Right renal cortex interstitium (tissue), 3 donors: ENCODE measurements at regions not wholly inside any gene's neighbourhood (a gene's known extent, or its start where the extent isn't known, plus 50 kb on each side); places are given as distances from the start of the nearest gene placed in this dataset.
"Not testable (repeated sequence)": the region's sequence is repeated elsewhere in the genome, so short reads cannot be mapped to it uniquely, and the experiment has no call there.

ENCODE experiments used
- DNase-seq, 3 donors: peaks; one replicate each; pipeline ENCODE4 v3.0.0-alpha.2; 2013; ENCODE audit warnings: low read depth in 3 of 3, low spot score in 2 of 3

DNA sequence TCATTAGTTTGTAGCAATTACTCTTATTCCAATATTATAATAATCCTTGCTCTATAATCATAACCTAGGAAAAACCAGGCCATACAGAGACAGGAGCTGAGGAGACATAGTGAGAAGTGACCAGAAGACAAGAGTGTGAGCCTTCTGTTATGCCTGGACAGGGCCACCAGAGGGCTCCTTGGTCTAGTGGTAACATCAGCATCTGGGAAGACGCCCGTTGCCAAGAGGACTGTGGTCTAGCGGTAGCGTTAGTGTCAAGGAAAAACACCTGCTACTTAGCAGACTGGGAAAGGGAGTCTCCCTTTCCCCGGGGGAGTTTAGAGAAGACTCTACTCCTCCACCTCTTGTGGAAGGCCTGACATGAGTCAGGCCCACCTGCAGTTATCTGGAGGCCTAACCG, 97.0 kb downstream of the F11 start:
- not testable (repeated sequence) for DNase-seq

DNA sequence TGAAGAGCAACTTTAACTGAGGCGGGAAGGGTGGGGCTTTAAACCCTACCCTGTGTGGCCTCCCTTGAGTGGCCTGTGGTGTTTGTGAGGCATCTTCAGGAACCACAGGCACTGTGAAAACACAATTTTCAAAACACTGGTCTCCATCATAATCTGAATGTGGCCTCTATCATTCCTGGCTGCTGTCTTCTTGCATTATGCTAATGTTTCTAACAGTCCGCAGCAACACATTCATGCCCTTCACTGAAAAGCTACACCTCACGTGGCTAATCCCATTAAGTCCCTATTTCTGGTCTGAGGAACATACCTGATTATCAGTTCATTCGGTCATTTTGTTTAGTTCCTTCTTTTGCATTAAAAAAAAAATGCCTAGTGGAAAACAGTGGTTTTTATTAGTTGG, 94.6 kb downstream of the F11 start:
- DNase-seq: no peak

DNA sequence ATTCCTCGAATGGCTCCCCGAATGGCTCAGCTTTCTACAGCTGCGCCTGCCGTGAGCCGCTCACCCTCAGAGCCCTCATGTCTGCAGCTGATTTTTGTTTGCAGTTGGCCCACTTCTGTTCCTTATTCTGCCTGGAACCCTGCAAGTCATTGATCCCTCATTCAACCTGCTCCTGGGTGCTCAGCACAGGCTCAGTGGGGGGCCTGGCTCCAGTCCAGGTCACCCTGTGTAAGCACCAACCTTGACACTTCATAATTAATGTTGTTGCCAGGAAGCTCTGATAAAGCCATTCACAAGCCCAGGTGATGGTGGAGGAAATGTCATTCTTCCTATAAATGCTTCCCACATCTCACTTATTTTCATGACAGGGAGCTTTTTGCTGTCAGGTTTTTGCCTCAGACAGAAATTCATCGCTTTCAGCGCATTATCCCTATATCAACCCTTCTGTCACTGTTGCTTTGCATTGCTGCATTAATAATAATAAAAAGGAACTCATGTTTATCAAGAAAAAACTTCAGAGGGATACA, 85.7 kb downstream of the F11 start:
- no peak for DNase-seq

DNA sequence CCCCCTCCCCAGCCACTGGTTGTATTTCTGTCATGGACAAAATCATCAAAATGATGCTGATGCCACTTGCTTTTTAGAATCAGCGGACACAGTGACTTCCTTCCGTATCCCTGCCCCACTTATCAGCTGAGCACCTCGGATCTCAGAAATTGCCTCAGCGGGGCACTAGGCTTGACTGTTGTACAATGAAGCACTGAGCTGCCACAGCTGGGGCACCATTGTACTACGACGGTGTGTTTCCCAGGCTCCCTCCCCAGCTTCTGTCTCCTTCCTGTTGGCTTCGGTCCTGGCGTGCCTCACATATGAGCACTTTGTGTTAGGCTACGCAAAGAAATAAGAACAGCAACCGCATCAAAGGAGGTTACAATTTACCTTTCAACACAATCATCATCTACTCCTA, 82.4 kb downstream of the F11 start:
- no peak for DNase-seq

DNA sequence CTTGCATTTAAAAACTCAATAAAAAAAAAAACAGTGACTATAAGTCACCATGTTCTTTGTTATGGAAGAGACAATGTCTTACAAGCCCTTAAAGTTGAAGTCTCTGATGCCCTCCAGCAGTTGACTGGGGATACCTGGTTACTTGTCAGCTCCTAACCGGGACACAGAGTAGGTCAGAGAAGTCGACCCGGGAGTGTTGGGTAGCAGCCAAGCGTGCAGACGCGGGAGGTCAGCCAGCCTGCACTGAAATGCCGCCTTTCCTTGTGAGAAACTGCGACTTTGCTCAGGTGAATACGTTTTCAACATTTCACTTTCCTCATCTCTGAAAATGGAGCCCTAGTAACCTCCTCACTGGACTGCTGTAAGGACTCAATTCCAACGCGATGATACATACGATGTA, 81.8 kb downstream of the F11 start:
- no peak for DNase-seq

DNA sequence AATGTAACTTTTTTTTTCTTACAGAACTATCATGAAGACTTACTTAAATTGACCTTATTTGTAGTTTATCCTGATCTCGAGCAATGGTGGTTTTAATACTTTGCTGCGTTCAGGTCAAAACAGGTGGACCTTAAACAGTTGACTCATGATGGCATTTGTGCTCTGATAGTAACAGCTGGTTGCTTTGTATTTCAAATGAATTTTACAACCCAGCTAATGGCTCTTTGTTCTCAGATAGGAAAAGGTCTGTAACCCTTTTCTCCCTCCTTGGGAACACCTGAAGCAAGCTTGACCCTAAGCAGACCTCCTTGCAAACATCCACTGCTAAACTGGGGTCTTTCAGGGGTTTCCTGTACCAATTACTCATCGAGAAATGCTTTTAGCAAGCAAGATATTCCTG, 79.2 kb downstream of the F11 start:
- DNase-seq: no peak

DNA sequence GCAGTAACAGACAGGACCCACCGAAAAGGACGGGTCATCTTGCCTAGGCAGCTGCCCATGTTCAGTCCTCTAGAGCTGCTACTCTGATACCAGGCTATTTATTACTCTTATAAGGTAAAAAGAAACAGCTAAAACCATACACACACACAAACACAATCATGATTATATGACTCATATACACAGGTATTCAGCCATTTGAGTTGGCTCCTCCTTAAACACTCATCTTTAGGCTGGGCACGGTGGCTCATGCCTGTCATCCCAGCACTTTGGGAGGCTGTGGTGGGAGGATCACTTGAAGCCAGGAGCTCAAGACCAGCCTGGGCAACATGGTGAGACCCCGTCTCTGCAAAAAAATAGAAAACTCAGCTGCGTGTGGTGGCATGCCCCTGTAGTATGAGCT, 76.6 kb downstream of the F11 start:
- no peak for DNase-seq

DNA sequence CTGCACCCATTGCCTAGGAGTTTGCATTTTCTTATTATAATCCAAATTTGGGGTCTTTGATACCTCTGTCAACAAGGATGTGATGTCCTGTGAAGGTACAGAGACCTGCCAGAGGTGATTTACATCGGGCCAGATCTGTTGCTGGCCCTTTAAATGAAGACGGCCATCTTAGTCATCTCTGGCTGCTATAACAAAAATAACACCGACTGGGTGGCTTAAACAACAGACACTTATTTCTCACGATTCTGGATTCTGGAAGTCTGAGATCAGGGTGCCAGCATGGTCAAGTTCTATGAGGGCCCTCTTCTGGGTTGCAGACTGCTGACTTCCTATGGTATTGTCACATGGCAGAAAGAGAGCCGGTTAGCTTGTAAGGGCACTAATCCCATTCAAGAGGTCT, 75.7 kb downstream of the F11 start:
- DNase-seq: no peak
